ENCODE measurements at regions not wholly inside any gene's neighbourhood (a gene's known extent, or its start where the extent isn't known, plus 50 kb on each side); places are given as distances from the start of the nearest gene placed in this dataset.

- Histone ChIP-seq H3K27me3 (ENCODE audit: control insufficient read depth in 1 of 2, insufficient read depth in 2 of 2, low read length in 2 of 2) (no peaks in the 10 kb centered on the region), H3K9ac (ENCODE audit: low read length in 2 of 2) (no peak overlapping the region), H3K36me3 (ENCODE audit: control insufficient read depth in 2 of 2, insufficient read depth in 2 of 2, low read length in 2 of 2) (no peaks in the 10 kb centered on the region), H3K4me3 (ENCODE audit: low read length in 2 of 2) (no peak overlapping the region), H3K27ac (ENCODE audit: low read length) (no peak overlapping the region), H3K4me1 (ENCODE audit: control insufficient read depth, insufficient read depth, low read length) (peaks cover 4% of the 10 kb centered on the region), H3K9me3 (ENCODE audit: control insufficient read depth in 2 of 2, low read length in 2 of 2) (no peaks in the 10 kb centered on the region)
These were observed 146.4 kb downstream of the PALM2AKAP2 start for GRCh38 chr9:109926421-109926869.

- Histone ChIP-seq H3K9me3 (ENCODE audit: control insufficient read depth in 2 of 2, low read length in 2 of 2) (no peaks in the 10 kb centered on the region), H3K27ac (ENCODE audit: low read length) (no peak overlapping the region), H3K4me1 (ENCODE audit: control insufficient read depth, insufficient read depth, low read length) (peaks cover 2% of the 10 kb centered on the region), H3K9ac (ENCODE audit: low read length in 2 of 2) (no peak overlapping the region), H3K36me3 (ENCODE audit: control insufficient read depth in 2 of 2, insufficient read depth in 2 of 2, low read length in 2 of 2) (no peaks in the 10 kb centered on the region), H3K4me3 (ENCODE audit: low read length in 2 of 2) (no peak overlapping the region), H3K27me3 (ENCODE audit: control insufficient read depth in 1 of 2, insufficient read depth in 2 of 2, low read length in 2 of 2) (no peaks in the 10 kb centered on the region)
These were observed 151.6 kb downstream of the PALM2AKAP2 start for GRCh38 chr9:109931623-109932022.

GRCh38 chr9:109934136-109934856 is 154.3 kb downstream of the PALM2AKAP2 start:
- H3K9ac ChIP-seq (ENCODE audit: low read length in 2 of 2) = no peak overlapping the region
- H3K36me3 ChIP-seq (ENCODE audit: control insufficient read depth in 2 of 2, insufficient read depth in 2 of 2, low read length in 2 of 2) = no peaks in the 10 kb centered on the region
- no peaks in the 10 kb centered on the region for H3K27me3 ChIP-seq (ENCODE audit: control insufficient read depth in 1 of 2, insufficient read depth in 2 of 2, low read length in 2 of 2)
- no peak overlapping the region for H3K4me3 ChIP-seq (ENCODE audit: low read length in 2 of 2)
- H3K9me3 ChIP-seq (ENCODE audit: control insufficient read depth in 2 of 2, low read length in 2 of 2) = no peaks in the 10 kb centered on the region
- no peak overlapping the region for H3K27ac ChIP-seq (ENCODE audit: low read length)
- peaks cover under 1% of the 10 kb centered on the region for H3K4me1 ChIP-seq (ENCODE audit: control insufficient read depth, insufficient read depth, low read length)

GRCh38 chr9:109934857-109935215 is 154.8 kb downstream of the PALM2AKAP2 start:
- H3K4me3 ChIP-seq (ENCODE audit: low read length in 2 of 2) = no peak overlapping the region
- no peak overlapping the region for H3K27ac ChIP-seq (ENCODE audit: low read length)
- H3K9ac ChIP-seq (ENCODE audit: low read length in 2 of 2) = no peak overlapping the region
- H3K27me3 ChIP-seq (ENCODE audit: control insufficient read depth in 1 of 2, insufficient read depth in 2 of 2, low read length in 2 of 2) = no peaks in the 10 kb centered on the region
- H3K4me1 ChIP-seq (ENCODE audit: control insufficient read depth, insufficient read depth, low read length) = no peaks in the 10 kb centered on the region
- H3K9me3 ChIP-seq (ENCODE audit: control insufficient read depth in 2 of 2, low read length in 2 of 2) = no peaks in the 10 kb centered on the region
- no peaks in the 10 kb centered on the region for H3K36me3 ChIP-seq (ENCODE audit: control insufficient read depth in 2 of 2, insufficient read depth in 2 of 2, low read length in 2 of 2)

GRCh38 chr9:109935406-109936087 is 155.5 kb downstream of the PALM2AKAP2 start:
- Histone ChIP-seq H3K4me1 (ENCODE audit: control insufficient read depth, insufficient read depth, low read length) (no peaks in the 10 kb centered on the region), H3K36me3 (ENCODE audit: control insufficient read depth in 2 of 2, insufficient read depth in 2 of 2, low read length in 2 of 2) (no peaks in the 10 kb centered on the region), H3K4me3 (ENCODE audit: low read length in 2 of 2) (no peak overlapping the region), H3K27ac (ENCODE audit: low read length) (no peak overlapping the region), H3K9ac (ENCODE audit: low read length in 2 of 2) (no peak overlapping the region), H3K9me3 (ENCODE audit: control insufficient read depth in 2 of 2, low read length in 2 of 2) (no peaks in the 10 kb centered on the region), H3K27me3 (ENCODE audit: control insufficient read depth in 1 of 2, insufficient read depth in 2 of 2, low read length in 2 of 2) (no peaks in the 10 kb centered on the region)

GRCh38 chr9:109937861-109938453 is 158.0 kb downstream of the PALM2AKAP2 start:
- Histone ChIP-seq H3K27me3 (ENCODE audit: control insufficient read depth in 1 of 2, insufficient read depth in 2 of 2, low read length in 2 of 2) (no peaks in the 10 kb centered on the region), H3K36me3 (ENCODE audit: control insufficient read depth in 2 of 2, insufficient read depth in 2 of 2, low read length in 2 of 2) (no peaks in the 10 kb centered on the region), H3K27ac (ENCODE audit: low read length) (no peak overlapping the region), H3K9me3 (ENCODE audit: control insufficient read depth in 2 of 2, low read length in 2 of 2) (no peaks in the 10 kb centered on the region), H3K4me1 (ENCODE audit: control insufficient read depth, insufficient read depth, low read length) (no peaks in the 10 kb centered on the region), H3K4me3 (ENCODE audit: low read length in 2 of 2) (no peak overlapping the region), H3K9ac (ENCODE audit: low read length in 2 of 2) (no peak overlapping the region)

- H3K4me1 ChIP-seq (ENCODE audit: control insufficient read depth, insufficient read depth, low read length) = no peaks in the 10 kb centered on the region
These were observed 159.8 kb downstream of the PALM2AKAP2 start for GRCh38 chr9:109939698-109940342.

GRCh38 chr9:109940561-109940960 is 160.6 kb downstream of the PALM2AKAP2 start:
- H3K27me3 ChIP-seq (ENCODE audit: control insufficient read depth in 1 of 2, insufficient read depth in 2 of 2, low read length in 2 of 2) = no peaks in the 10 kb centered on the region
- H3K9ac ChIP-seq (ENCODE audit: low read length in 2 of 2) = no peak overlapping the region
- no peaks in the 10 kb centered on the region for H3K9me3 ChIP-seq (ENCODE audit: control insufficient read depth in 2 of 2, low read length in 2 of 2)
- H3K36me3 ChIP-seq (ENCODE audit: control insufficient read depth in 2 of 2, insufficient read depth in 2 of 2, low read length in 2 of 2) = no peaks in the 10 kb centered on the region
- H3K27ac ChIP-seq (ENCODE audit: low read length) = no peak overlapping the region
- no peaks in the 10 kb centered on the region for H3K4me1 ChIP-seq (ENCODE audit: control insufficient read depth, insufficient read depth, low read length)
- H3K4me3 ChIP-seq (ENCODE audit: low read length in 2 of 2) = no peak overlapping the region

More at GRCh38 chr9:109939698-109940342, 159.8 kb downstream of the PALM2AKAP2 start:
- no peak overlapping the region for H3K9ac ChIP-seq (ENCODE audit: low read length in 2 of 2)
- no peak overlapping the region for H3K4me3 ChIP-seq (ENCODE audit: low read length in 2 of 2)
- H3K27me3 ChIP-seq (ENCODE audit: control insufficient read depth in 1 of 2, insufficient read depth in 2 of 2, low read length in 2 of 2) = no peaks in the 10 kb centered on the region
- no peak overlapping the region for H3K27ac ChIP-seq (ENCODE audit: low read length)
- no peaks in the 10 kb centered on the region for H3K36me3 ChIP-seq (ENCODE audit: control insufficient read depth in 2 of 2, insufficient read depth in 2 of 2, low read length in 2 of 2)
- H3K9me3 ChIP-seq (ENCODE audit: control insufficient read depth in 2 of 2, low read length in 2 of 2) = no peaks in the 10 kb centered on the region

- Histone ChIP-seq H3K36me3 (ENCODE audit: control insufficient read depth in 2 of 2, insufficient read depth in 2 of 2, low read length in 2 of 2) (no peaks in the 10 kb centered on the region), H3K4me1 (ENCODE audit: control insufficient read depth, insufficient read depth, low read length) (no peaks in the 10 kb centered on the region), H3K9me3 (ENCODE audit: control insufficient read depth in 2 of 2, low read length in 2 of 2) (no peaks in the 10 kb centered on the region)
These were observed 161.8 kb downstream of the PALM2AKAP2 start for GRCh38 chr9:109941771-109942170.

GRCh38 chr9:109945573-109945972 is 165.6 kb downstream of the PALM2AKAP2 start:
- H3K27ac ChIP-seq (ENCODE audit: low read length) = no peak overlapping the region
- no peaks in the 10 kb centered on the region for H3K4me1 ChIP-seq (ENCODE audit: control insufficient read depth, insufficient read depth, low read length)
- H3K4me3 ChIP-seq (ENCODE audit: low read length in 2 of 2) = no peak overlapping the region
- no peaks in the 10 kb centered on the region for H3K9me3 ChIP-seq (ENCODE audit: control insufficient read depth in 2 of 2, low read length in 2 of 2)
- no peaks in the 10 kb centered on the region for H3K36me3 ChIP-seq (ENCODE audit: control insufficient read depth in 2 of 2, insufficient read depth in 2 of 2, low read length in 2 of 2)
- H3K9ac ChIP-seq (ENCODE audit: low read length in 2 of 2) = no peak overlapping the region
- no peaks in the 10 kb centered on the region for H3K27me3 ChIP-seq (ENCODE audit: control insufficient read depth in 1 of 2, insufficient read depth in 2 of 2, low read length in 2 of 2)

More at GRCh38 chr9:109941771-109942170, 161.8 kb downstream of the PALM2AKAP2 start:
- H3K9ac ChIP-seq (ENCODE audit: low read length in 2 of 2) = no peak overlapping the region
- H3K27me3 ChIP-seq (ENCODE audit: control insufficient read depth in 1 of 2, insufficient read depth in 2 of 2, low read length in 2 of 2) = no peaks in the 10 kb centered on the region
- H3K27ac ChIP-seq (ENCODE audit: low read length) = no peak overlapping the region
- no peak overlapping the region for H3K4me3 ChIP-seq (ENCODE audit: low read length in 2 of 2)

Data from stomach smooth muscle (tissue), 2 donors.